Prostate gland (tissue), 2 donors: ENCODE measurements at regions not wholly inside any gene's neighbourhood (a gene's known extent, or its start where the extent isn't known, plus 50 kb on each side); places are given as distances from the start of the nearest gene placed in this dataset.

Source experiments
- DNase-seq: peaks from one replicate; pipeline ENCODE4 v3.0.0-alpha.2; 2019; ENCODE audit warnings: low spot score
- H3K27ac ChIP-seq, 2 donors: fragments of 200-600 bp; sonication (generic); 2 replicates each; pipeline ENCODE4 v1.5.1; 2017 to 2019
- H3K27me3 ChIP-seq: fragments of 200-600 bp; sonication (generic); replicated peaks from 2 replicates; pipeline ENCODE4 v1.5.1; 2019; ENCODE audit not compliant: insufficient read depth
- H3K36me3 ChIP-seq, 2 donors: fragments of 200-600 bp; sonication (generic); 1 replicate in 1 of 2; 2 replicates in 1 of 2; pipeline versions ENCODE4 v1.5.1 to v1.8.1; 2017 to 2019
- H3K4me1 ChIP-seq: fragments of 200-600 bp; sonication (generic); replicated peaks from 2 replicates; pipeline ENCODE4 v1.5.1; 2019
- H3K4me3 ChIP-seq, 2 donors: fragments of 200-600 bp; sonication (generic); 2 replicates each; pipeline ENCODE4 v1.5.1; 2017 to 2019
- H3K9me3 ChIP-seq: fragments of 200-600 bp; sonication (generic); 2 replicates; pipeline ENCODE4 v1.5.1; 2017
- CTCF ChIP-seq, 4 experiments: fragments of 200-600 bp in 2 of 4; fragments of 450-650 bp in 2 of 4; sonication (generic) in 2 of 4; IDR thresholded peaks; 1 replicate in 3 of 4; 2 replicates in 1 of 4; pipeline ENCODE4 v1.5.1; 2016 to 2019; ENCODE audit warnings: antibody characterized with exemption in 4 of 4, mild to moderate bottlenecking in 2 of 4, moderate library complexity in 2 of 4
- POLR2A ChIP-seq: fragments of 450-650 bp; IDR thresholded peaks from one replicate; pipeline ENCODE4 v1.6.1; 2016; ENCODE audit warnings: antibody characterized with exemption, mild to moderate bottlenecking
- POLR2AphosphoS5 ChIP-seq: sonication (generic); formaldehyde crosslinking; IDR thresholded peaks from one replicate; pipeline ENCODE4 v1.6.1; 2017; ENCODE audit warnings: antibody characterized with exemption
- whole genome bisulfite sequencing: methylation state at CpG from one replicate; pipeline ENCODE4 v1.1.5; 2018; 5-methylcytosine and 5-hydroxymethylcytosine counted together
- intact Hi-C: fragments of 100-400 bp; cut with DNase I; formaldehyde crosslinking; loops from one replicate; pipeline ENCODE4 v1.14.2; 2022

GRCh38 chr2:67213270-67213670 lies 183.9 kb upstream of the ETAA1 start:
- H3K4me1 ChIP-seq, result no peaks in the 10 kb centered on the region
- no peak overlapping the region for H3K27ac ChIP-seq
- TF ChIP-seq CTCF (IDR thresholded peaks at IDR 0.05), result no peak
- no peak overlapping the region for H3K4me3 ChIP-seq
- no peaks in the 10 kb centered on the region for H3K36me3 ChIP-seq
- no peaks in the 10 kb centered on the region for H3K9me3 ChIP-seq
- intact Hi-C loops, result loop anchor here (10.0 kb wide), 1 partner anchor 328 kb away; no protein-coding TSS in a partner anchor
- H3K27me3 ChIP-seq, result no peaks in the 10 kb centered on the region
- WGBS, result 69% methylated on average over 8 of the region's 8 CpGs
- DNase-seq, result no peak

GRCh38 chr2:67213677-67214402 lies 183.3 kb upstream of the ETAA1 start:
- DNase-seq, result no peak
- Histone ChIP-seq H3K9me3 (no peaks in the 10 kb centered on the region), H3K4me3 (no peak overlapping the region), H3K4me1 (no peaks in the 10 kb centered on the region), H3K27ac (no peak overlapping the region), H3K36me3 (no peaks in the 10 kb centered on the region), H3K27me3 (no peaks in the 10 kb centered on the region)
- intact Hi-C loops, result loop anchor here (10.0 kb wide), 1 partner anchor 329 kb away; no protein-coding TSS in a partner anchor
- TF ChIP-seq CTCF (IDR thresholded peaks at IDR 0.05), result no peak
- TF ChIP-seq POLR2A, result no peak
- TF ChIP-seq POLR2AphosphoS5, result no peak
- 94% methylated on average over 2 of the region's 2 CpGs for WGBS

GRCh38 chr2:67214585-67215185 lies 182.4 kb upstream of the ETAA1 start:
- Histone ChIP-seq H3K36me3 (no peaks in the 10 kb centered on the region), H3K4me1 (no peaks in the 10 kb centered on the region)
- TF ChIP-seq POLR2AphosphoS5, result no peak
- no peak for TF ChIP-seq CTCF (IDR thresholded peaks at IDR 0.05)
- TF ChIP-seq POLR2A, result no peak

GRCh38 chr2:67215214-67216055 lies 181.7 kb upstream of the ETAA1 start:
- Histone ChIP-seq H3K27me3 (no peaks in the 10 kb centered on the region), H3K9me3 (no peaks in the 10 kb centered on the region), H3K36me3 (no peaks in the 10 kb centered on the region), H3K4me3 (no peak overlapping the region), H3K4me1 (no peaks in the 10 kb centered on the region), H3K27ac (no peak overlapping the region)
- 58% methylated on average over 16 of the region's 16 CpGs for WGBS
- DNase-seq, result no peak
- intact Hi-C loops, result loop anchor here (5.0 to 10.0 kb wide), 3 partner anchors 331 to 638 kb away; no protein-coding TSS in a partner anchor
- TF ChIP-seq POLR2A (no peak), POLR2AphosphoS5 (no peak), CTCF (IDR thresholded peaks at IDR 0.05) (peak in 3 of 4 experiments; percentile 25 to 32 (median 30))

More at GRCh38 chr2:67214585-67215185, 182.4 kb upstream of the ETAA1 start:
- no peak overlapping the region for H3K27ac ChIP-seq
- H3K27me3 ChIP-seq, result no peaks in the 10 kb centered on the region
- WGBS, result 97% methylated on average over 5 of the region's 5 CpGs
- no peaks in the 10 kb centered on the region for H3K9me3 ChIP-seq
- intact Hi-C loops, result loop anchor here (5.0 to 10.0 kb wide), 3 partner anchors 330 to 637 kb away; no protein-coding TSS in a partner anchor
- H3K4me3 ChIP-seq, result no peak overlapping the region
- no peak for DNase-seq
